Suprapubic skin (tissue), 4 donors: ENCODE measurements at regions not wholly inside any gene's neighbourhood (a gene's known extent, or its start where the extent isn't known, plus 50 kb on each side); places are given as distances from the start of the nearest gene placed in this dataset.

Source experiments
- CTCF ChIP-seq, 2 donors: fragments of 200-600 bp in 1 of 2; fragments of 450-650 bp in 1 of 2; sonication (generic) in 1 of 2; IDR thresholded peaks; one replicate each; pipeline ENCODE4 v1.5.1; 2016 to 2019; ENCODE audit warnings: antibody characterized with exemption in 2 of 2, mild to moderate bottlenecking in 1 of 2, moderate library complexity in 1 of 2
- EP300 ChIP-seq: sonication (generic); formaldehyde crosslinking; IDR thresholded peaks from one replicate; pipeline ENCODE4 v1.6.1; 2017; ENCODE audit warnings: antibody characterized with exemption
- POLR2AphosphoS5 ChIP-seq, 3 donors: sonication (generic); formaldehyde crosslinking; IDR thresholded peaks; one replicate each; pipeline ENCODE4 v1.6.1; 2017; ENCODE audit warnings: antibody characterized with exemption in 3 of 3

GRCh38 chr16:72284042-72284789 is 112.3 kb upstream of the PMFBP1 start:
- TF ChIP-seq CTCF (IDR thresholded peaks at IDR 0.05): no peak
- TF ChIP-seq POLR2AphosphoS5 (IDR thresholded peaks at IDR 0.05): no peak
- no peak for TF ChIP-seq EP300
